ENCODE measurements at regions not wholly inside any gene's neighbourhood (a gene's known extent, or its start where the extent isn't known, plus 50 kb on each side); places are given as distances from the start of the nearest gene placed in this dataset.
"Not testable (repeated sequence)": the region's sequence is repeated elsewhere in the genome, so short reads cannot be mapped to it uniquely, and the experiment has no call there.

GRCh38 chr11:21650961-21651360 lies 541.9 kb upstream of the ANO5 start:
- H3K36me3 ChIP-seq: no peaks in the 10 kb centered on the region
- no peak for DNase-seq (ENCODE audit: low spot score in 2 of 2)
- no peaks in the 10 kb centered on the region for H3K27me3 ChIP-seq
- H3K4me3 ChIP-seq: no peak overlapping the region
- H3K27ac ChIP-seq: no peak overlapping the region
- no peaks in the 10 kb centered on the region for H3K4me1 ChIP-seq
- 48 to 58% methylated on average over 1 of the region's 1 CpG for WGBS, 2 donors
- TF ChIP-seq POLR2A (IDR thresholded peaks at IDR 0.05) (no peak), CTCF (IDR thresholded peaks at IDR 0.05) (no peak), EP300 (IDR thresholded peaks at IDR 0.05) (no peak)
- H3K9me3 ChIP-seq: no peaks in the 10 kb centered on the region

GRCh38 chr11:21653951-21654421 lies 538.9 kb upstream of the ANO5 start:
- Histone ChIP-seq H3K4me3 (no peak overlapping the region), H3K36me3 (no peaks in the 10 kb centered on the region), H3K4me1 (no peaks in the 10 kb centered on the region), H3K9me3 (no peaks in the 10 kb centered on the region), H3K27me3 (no peaks in the 10 kb centered on the region), H3K27ac (no peak overlapping the region)
- TF ChIP-seq EP300 (IDR thresholded peaks at IDR 0.05) (no peak), POLR2A (IDR thresholded peaks at IDR 0.05) (no peak), CTCF (IDR thresholded peaks at IDR 0.05) (no peak)
- no peak for DNase-seq (ENCODE audit: low spot score in 2 of 2)
- WGBS, 2 donors: 26 to 34% methylated on average over 5 of the region's 5 CpGs

GRCh38 chr11:21656065-21656464 lies 536.8 kb upstream of the ANO5 start:
- no peaks in the 10 kb centered on the region for H3K4me1 ChIP-seq
- 88 to 89% methylated on average over 4 of the region's 4 CpGs for WGBS, 2 donors
- no peak overlapping the region for H3K4me3 ChIP-seq
- no peak overlapping the region for H3K27ac ChIP-seq
- no peak for DNase-seq (ENCODE audit: low spot score in 2 of 2)
- H3K9me3 ChIP-seq: no peaks in the 10 kb centered on the region
- TF ChIP-seq EP300 (IDR thresholded peaks at IDR 0.05) (no peak), CTCF (IDR thresholded peaks at IDR 0.05) (no peak), POLR2A (IDR thresholded peaks at IDR 0.05) (no peak)
- no peaks in the 10 kb centered on the region for H3K36me3 ChIP-seq
- no peaks in the 10 kb centered on the region for H3K27me3 ChIP-seq

GRCh38 chr11:21658654-21659193 lies 534.2 kb upstream of the ANO5 start:
- WGBS, 2 donors: 72 to 77% methylated on average over 4 of the region's 4 CpGs
- Histone ChIP-seq H3K36me3 (no peaks in the 10 kb centered on the region), H3K4me1 (no peaks in the 10 kb centered on the region), H3K9me3 (no peaks in the 10 kb centered on the region), H3K27me3 (no peaks in the 10 kb centered on the region), H3K4me3 (no peak overlapping the region), H3K27ac (no peak overlapping the region)
- no peak for TF ChIP-seq CTCF (IDR thresholded peaks at IDR 0.05)
- no peak for DNase-seq (ENCODE audit: low spot score in 2 of 2)

GRCh38 chr11:21659377-21659776 lies 533.5 kb upstream of the ANO5 start:
- H3K36me3 ChIP-seq; H3K27me3 ChIP-seq; H3K27ac ChIP-seq; H3K4me3 ChIP-seq; H3K4me1 ChIP-seq; DNase-seq (ENCODE audit: low spot score in 2 of 2); H3K9me3 ChIP-seq: not testable (repeated sequence)
- WGBS, 2 donors: 80 to 89% methylated on average over 2 of the region's 2 CpGs

- DNase-seq (ENCODE audit: low spot score in 2 of 2): no peak
- no peaks in the 10 kb centered on the region for H3K27me3 ChIP-seq
- H3K4me1 ChIP-seq: no peaks in the 10 kb centered on the region
- no peak for TF ChIP-seq CTCF (IDR thresholded peaks at IDR 0.05)
- no peak for TF ChIP-seq EP300 (IDR thresholded peaks at IDR 0.05)
- no peak overlapping the region for H3K4me3 ChIP-seq
- no peak overlapping the region for H3K27ac ChIP-seq
- no peaks in the 10 kb centered on the region for H3K9me3 ChIP-seq
- H3K36me3 ChIP-seq: no peaks in the 10 kb centered on the region
These were observed 532.9 kb upstream of the ANO5 start for GRCh38 chr11:21659961-21660360.

All from tibial nerve (tissue), 4 donors.